Vagina (tissue), 2 donors: ENCODE measurements at regions not wholly inside any gene's neighbourhood (a gene's known extent, or its start where the extent isn't known, plus 50 kb on each side); places are given as distances from the start of the nearest gene placed in this dataset.

Experiments used
- CTCF ChIP-seq, 3 experiments: fragments of 450-650 bp in 2 of 3; fragments of 200-600 bp in 1 of 3; sonication (generic) in 1 of 3; IDR thresholded peaks; one replicate each; pipeline ENCODE4 v1.5.1; 2017 to 2019; ENCODE audit warnings: antibody characterized with exemption in 3 of 3, mild to moderate bottlenecking in 2 of 3, moderate library complexity in 2 of 3
- POLR2A ChIP-seq, 2 donors: fragments of 450-650 bp; IDR thresholded peaks; one replicate each; pipeline ENCODE4 v1.6.1; 2017; ENCODE audit warnings: antibody characterized with exemption in 2 of 2, mild to moderate bottlenecking in 2 of 2, moderate library complexity in 2 of 2

GRCh38 chr5:172559004-172559932, 81.8 kb upstream of the NEURL1B start:
- TF ChIP-seq CTCF (IDR thresholded peaks at IDR 0.05) (no peak), POLR2A (IDR thresholded peaks at IDR 0.05) (no peak)
